Fibroblast of skin of left quadriceps (primary cell): ENCODE measurements at regions not wholly inside any gene's neighbourhood (a gene's known extent, or its start where the extent isn't known, plus 50 kb on each side); places are given as distances from the start of the nearest gene placed in this dataset.

Experiments
- DNase-seq, 2 experiments: peaks; one replicate each; pipeline ENCODE4 v3.0.0-alpha.2; 2013; ENCODE audit warnings: low read depth in 2 of 2

DNA sequence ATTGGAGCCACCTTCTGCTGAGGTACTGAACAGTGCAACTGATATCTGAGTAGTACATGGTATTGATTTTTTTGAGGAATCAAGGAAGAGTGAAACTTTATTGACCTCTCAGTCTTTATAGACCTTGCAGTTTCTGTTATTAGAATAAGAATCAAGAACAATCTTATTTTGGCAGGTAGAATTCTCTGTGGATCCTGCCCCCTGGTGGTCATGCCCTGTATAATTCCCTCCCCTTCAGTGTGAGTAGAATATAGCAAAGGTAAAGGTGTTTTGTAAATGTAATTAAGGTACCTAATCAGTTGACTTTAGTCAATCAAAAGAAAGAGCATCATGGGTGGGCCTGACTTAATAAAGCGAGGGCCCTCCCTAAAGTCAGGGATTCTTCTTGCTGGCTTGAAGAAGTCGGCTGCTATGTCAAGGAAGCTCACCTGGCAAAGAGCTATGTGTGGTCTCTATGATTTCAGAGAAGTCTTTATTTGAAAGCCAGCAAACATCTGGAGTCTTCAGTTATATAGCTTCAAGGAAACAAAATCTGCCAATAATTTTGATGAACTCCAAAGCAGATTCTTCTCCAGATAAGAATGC is 142.8 kb downstream of the LSM5 start:
- no peak for DNase-seq

DNA sequence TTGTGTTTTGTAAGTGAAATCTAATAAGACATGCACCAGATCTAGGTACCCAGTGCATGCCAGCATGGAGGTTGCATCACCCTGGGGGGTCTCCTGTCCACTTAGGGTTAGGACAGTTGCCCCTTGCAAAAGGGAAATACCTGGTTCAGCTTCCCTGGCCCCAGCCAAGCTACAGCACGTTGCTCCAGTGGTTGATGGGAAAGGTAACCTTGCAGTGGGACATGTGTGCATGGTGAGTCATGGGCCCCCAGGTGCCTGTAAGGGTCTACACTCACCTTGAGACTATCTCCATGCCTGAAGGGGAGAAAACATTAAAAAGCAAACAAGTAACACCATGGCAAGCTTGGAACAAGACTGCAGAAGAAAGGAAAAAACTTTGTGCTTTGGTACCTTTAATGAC is 143.9 kb downstream of the LSM5 start:
- no peak for DNase-seq

DNA sequence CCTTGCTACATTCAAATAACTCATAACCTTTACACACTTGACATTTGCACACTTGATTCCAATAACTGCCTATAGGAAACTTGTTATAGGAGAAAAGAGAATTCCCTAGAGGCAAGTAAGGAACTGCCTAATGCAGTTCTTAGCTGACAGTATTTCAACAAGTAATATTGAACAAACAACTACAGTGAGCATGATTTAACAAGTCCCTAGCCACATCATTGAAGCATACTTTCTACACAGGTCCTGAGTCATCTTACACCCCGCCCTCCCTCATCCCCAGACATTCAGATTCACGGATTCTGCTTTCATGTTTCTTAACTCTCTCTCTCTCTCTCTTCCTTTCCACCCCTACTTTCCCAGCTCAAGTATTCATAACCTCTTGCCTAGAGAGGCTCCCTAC is 153.5 kb downstream of the LSM5 start:
- DNase-seq: no peak

DNA sequence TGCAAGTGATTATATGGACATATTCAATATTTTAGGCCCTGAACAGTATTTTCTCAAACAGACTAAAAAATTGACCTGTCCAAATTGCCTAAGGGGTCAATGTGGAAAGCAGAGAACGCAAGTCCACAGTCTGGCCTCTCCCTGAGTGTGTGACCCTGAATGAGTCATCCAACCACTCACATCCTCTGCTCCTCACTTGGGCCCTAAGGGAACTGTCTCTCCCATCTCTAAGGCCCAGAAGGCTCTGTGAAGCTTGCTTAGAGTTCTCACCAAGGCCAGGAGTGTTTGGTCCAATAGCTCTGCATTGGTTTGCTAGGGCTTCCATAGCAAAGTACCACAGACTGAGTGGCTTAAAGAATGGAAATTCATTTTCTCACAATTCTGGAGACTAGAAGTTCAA is 155.1 kb downstream of the LSM5 start:
- DNase-seq: no peak

DNA sequence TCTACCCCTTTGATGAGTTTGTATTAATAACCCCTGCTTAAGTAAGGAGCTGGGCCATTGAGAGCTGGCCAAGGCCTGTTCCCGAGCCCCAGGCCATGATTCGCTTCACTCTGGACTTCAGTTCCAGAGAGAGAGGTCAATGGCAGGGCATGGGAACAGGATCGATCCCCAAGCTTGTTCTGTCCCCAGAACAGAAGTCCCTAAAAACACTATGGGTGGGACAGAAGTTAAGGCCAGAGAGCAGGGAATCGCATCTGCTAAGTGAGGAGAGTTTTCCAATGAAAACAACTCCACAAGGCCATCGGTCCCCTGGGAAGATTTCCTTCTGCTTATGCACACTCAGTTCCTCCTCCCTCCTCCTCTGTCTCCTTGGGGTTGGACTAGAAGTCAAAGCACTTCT is 159.6 kb downstream of the LSM5 start:
- DNase-seq: no peak

DNA sequence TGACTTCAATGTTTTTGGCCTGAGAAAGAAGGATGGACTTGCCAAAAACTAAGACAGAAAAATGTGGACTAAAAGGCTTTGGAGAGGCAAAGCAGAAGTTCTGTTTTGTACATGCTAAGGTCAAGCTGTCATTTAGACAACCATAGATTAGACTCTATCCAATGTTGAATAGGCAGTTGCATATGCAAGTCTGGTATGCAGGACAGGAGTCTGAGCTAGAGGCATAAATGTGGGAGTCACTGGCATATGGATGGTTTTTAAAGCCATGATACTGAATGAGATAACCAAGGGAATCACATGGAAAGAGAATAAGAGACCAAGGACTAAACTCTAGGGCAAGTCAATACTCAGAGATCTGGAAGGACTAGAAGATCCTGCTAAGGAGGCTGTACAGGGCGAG is 164.1 kb downstream of the LSM5 start:
- DNase-seq: no peak

DNA sequence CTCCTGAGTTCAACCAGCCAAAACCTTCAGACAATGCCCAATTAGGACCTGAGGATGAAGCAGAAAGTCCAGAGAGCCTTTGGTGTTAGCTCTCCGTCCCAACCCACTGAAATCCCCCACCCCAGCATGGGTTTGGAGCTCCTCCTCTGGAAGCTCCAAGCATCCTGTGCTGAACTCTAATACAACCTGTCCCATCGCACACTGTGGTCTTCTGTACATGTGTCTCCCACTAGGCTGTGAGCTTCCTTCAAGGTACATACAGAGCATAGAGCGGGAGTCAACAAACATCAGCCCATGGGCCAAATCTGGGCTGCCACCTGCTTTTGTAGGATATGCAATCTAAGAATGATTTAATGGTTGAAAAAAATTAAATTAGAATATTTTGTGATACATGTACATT is 166.5 kb downstream of the LSM5 start:
- DNase-seq: no peak

DNA sequence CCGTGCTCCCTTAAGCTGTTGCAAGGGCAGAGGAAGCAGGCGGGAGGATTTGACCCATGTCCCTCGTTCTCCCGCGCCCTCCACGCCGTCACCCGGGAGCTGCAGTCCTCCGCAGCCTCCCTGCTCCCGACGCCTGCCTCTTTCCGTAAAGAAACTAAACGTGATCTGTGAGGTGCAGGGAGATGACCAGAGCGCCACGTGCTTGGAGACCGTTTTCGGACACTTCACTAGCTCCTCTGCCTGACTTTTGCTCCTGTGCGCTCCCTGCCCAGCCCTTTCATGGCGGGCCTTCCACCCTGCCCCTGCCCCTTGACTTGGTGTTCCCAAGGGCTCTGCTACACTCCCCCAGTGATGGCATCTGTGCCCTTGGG is 171.2 kb downstream of the LSM5 start:
- DNase-seq: no peak

DNA sequence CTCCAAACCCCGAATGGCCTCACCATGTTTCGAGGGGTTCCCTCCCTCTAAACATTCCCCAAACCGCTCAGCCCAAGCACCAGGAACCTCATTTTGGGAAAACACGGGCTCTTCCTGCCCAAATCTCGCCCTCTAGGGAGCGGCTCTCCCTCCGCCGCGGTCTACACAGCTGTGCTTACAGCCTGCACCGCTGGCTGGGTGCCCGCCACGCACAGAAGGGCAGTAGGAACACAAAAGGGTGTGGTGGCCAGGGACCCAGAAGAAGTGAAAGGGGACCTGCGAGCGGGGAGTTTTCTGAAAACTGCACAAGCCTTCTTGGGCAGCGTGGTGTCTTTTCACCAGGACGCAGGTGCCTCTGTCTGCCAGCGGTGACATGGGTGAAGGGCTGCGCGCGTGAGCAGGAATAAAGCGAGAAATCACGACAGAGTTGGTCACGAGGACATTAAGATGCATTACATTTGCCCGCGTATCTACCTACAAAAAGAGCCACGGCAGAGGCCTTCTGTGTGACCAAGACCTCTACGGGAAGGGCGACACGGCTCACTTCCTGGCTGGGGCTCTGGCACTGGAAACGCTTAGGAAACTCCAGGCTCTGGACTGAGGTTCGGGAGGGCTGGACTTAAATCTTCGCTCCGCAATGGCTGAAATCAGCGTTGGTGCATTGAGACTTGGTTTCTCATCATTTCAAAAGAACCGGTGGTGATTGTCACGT is 171.7 kb downstream of the LSM5 start:
- no peak for DNase-seq

DNA sequence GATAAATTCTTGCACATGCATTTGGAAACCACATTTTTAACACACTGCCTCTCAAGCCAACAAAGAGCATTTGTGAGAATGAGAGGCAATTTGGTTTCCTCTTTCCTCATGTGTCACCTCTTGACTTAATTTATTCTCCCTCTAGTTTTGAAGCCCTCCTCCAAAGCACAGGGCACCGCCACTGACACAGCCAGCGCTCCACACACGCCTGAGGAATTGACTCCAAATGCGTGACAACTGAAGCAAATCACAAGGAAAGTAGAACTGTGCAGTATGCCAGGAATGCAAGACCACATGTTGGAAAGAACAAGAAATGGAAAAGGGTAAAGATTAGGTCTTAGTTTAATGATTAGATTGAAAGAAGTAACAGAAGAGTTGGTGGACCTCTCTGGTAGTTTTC is 173.3 kb downstream of the LSM5 start:
- DNase-seq: no peak

DNA sequence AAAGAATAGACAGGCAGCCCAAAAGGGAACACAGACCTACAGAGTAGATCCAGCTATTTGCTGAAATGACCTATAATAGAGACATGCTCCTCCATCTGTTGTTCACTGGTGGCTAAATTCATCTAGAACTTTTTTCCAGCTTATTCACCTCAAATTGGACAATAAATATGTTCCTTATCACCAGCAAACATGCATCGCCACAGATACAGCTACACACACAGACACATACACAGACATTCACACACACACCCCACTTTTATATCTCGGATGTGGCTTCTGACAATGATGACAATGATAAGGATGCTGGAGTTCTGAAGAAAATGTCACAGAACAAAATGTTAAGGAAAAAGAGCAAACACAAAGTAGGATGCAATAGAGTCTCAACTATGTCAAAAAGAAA is 175.4 kb downstream of the LSM5 start:
- DNase-seq: no peak

DNA sequence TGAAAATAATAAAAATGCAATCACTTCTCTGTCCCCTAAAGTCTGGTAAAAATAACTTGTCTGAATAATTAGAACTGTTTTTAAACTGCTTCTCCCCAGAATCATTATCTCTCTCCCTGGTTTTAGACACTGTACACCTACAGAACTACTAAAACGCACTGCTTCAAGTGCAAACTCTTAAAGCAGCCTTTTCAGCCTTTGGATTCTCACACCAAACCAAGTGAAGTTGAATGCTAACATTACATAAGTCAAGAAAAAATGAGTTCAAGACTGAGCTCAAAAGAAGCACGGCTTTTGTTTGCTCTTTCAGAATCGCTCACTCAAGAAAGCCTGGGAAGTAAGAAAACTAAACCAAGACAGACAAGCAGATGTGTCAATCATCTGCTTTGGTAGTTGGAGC is 188.8 kb downstream of the LSM5 start:
- no peak for DNase-seq

DNA sequence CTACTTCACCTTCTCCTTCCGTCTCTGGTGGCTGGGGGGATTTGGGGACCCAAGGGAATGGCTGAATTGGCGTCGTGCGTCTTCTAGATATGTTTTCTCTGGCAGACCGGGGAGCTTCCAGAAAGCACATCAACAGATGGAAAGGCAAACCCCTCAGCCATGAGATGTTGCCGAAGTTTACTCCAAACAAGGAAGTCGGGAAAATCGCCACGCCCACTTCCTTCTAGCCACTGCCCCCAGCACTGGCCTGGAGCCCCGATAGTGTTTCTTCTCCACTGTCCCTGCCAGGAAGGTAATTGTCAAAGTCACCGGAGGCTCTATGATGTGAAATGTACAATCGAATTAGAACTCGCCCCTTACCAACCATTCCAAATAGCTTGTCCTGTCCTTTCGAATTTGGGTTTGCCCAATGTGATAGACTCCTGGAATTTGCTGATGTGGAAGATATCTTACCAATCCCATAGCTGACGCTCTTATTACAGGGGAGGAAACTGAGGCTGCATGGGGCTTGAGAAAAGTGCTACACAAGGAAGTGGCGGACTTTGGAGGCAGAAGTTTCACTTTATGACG is 191.0 kb downstream of the LSM5 start:
- DNase-seq: no peak

DNA sequence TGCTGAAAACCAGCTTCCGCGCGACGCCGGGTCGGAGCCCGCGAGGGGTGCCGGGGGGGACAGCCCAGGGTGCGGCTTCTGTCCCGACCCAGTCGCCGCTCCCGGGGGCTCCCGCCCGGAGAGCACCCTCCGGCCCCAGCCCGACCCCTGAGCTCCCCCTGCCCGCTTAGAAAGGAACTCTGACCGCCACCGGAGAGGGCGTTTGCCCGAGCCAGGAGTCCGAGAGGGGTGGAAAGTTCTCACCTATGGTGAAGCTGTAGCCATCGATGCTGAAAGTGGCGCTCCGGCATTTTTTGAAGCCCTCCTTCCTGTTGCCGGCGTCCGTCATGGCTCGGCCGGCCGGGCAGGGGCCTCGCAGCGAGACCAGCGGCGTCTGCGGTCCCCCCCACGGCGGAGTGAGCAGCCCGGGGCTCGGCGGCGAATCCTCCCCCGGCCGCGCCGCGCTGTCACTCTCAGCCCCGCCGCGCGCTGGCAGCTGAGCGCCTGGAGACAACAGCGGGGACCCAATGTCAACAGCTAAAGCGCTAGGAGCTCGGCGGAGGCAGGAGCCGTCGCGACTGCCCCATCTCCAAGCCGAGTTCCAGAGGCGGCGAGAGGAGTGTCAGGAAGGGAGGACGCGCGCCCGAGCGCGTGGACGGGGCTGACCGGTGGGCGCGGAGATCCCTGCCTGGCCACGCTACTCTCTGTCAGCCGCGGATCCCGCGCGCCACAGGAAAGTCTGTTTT is 191.6 kb downstream of the LSM5 start:
- DNase-seq: no peak

DNA sequence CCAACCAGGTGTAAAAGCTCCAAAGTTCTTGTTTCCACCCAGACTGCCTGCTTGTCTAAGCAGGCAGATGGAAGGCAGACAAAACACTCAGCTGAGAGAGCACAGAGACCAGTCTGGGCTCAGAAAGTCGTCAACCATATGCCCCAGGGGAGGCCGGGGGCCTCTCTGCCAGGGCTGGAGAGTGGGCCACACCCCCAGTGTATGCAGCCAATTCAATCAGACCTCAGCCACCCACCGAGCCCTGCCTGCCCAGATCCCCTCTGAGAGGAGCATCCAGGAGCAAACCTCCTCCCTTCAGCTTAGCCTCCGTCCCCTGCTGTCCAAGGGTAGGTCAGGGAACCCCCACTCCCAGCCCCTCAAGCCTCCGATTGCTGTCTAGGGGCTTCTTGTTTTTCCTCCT is 196.3 kb downstream of the LSM5 start:
- no peak for DNase-seq

DNA sequence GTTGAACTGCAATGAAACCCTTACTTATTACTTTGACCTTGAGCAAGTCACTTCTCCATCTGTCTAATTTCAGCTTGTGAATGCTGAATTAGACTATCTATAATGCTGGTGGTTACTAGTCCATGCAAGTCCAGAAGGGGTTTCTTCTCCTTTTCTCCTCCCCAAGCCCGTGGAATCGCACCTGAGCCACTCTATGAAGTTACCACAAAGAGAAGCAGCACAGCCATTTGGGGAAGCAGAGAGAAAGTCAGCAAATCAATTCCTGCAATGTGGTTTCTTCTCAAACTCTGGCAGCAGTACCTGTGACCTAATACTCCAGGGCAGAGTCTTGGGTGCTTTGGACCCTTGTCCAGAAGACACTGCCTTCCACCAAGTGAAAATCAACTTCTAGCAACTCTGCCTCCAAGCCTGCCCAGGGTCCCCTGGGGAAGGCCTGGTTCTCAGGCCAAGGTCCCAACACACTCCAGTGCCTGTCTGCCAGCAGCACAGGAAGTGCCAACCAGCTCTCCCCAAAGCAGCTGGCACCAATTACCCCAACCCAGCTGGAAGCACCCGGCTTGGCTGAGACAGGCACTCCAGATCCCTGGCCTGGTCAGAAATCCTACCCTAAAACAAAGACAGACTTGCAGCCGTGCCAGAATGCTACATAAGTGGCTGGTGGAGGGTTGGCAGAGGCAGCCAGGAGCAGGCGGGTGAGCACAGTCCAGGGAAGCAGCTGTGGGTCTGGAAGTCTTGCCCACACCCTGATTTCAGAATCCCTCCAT is 200.3 kb downstream of the LSM5 start:
- DNase-seq: no peak

DNA sequence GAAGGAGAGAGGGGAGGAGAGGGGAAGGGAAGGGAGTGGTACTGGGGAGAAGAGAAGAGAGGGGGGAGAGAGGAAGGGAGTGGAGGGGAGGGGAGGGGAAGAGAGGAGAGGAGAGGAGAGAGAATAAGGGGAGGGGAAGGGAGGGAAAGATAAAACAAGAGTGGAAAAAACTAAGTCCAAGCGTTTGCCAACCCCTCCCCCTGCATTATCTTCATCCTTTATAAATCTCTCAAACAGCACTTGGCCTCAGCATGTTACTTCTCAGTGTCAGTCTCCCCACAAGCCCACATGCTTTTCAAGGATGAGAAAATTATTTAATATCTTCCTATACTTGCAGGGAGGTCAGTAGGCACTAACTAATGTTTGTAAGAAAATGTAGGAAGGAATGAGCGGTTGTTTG is 204.5 kb downstream of the LSM5 start:
- DNase-seq: no peak

DNA sequence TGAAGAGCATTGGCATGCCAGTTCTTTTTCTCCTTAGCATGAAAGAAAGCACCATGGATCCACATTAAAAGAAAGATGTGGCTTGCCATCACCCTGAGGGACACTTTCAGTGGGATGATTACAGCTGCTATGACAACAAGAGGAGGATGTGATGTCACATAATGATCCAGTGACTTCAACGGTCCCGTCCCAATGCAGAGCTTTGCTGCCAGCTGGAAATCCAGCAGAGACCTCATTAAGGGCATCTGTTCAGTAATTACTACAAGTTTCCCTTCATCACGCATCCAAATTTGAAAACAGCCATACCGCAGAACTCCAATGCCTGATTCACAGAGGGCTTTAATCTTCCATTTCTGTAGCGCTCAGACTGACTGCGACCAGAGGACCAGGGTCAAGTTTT is 206.6 kb downstream of the LSM5 start:
- DNase-seq: no peak

DNA sequence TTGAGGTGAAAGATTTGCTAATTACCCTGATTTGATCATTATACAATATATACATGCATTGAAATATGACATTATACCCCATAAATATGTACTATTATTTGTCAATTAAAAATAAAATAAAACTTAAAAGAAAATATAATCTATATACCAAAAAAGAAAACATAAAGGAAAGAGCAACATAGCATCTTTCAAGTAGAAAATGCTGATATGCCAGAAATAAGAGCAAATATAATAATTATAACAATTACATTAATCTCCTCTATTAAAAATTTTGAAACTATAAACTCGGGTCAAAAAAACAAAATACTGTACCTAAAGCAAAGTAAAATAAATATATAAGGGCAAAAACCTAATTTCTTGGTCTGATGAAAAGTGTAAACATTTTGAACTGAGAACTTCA is 209.3 kb upstream of the PDE1C start:
- no peak for DNase-seq

DNA sequence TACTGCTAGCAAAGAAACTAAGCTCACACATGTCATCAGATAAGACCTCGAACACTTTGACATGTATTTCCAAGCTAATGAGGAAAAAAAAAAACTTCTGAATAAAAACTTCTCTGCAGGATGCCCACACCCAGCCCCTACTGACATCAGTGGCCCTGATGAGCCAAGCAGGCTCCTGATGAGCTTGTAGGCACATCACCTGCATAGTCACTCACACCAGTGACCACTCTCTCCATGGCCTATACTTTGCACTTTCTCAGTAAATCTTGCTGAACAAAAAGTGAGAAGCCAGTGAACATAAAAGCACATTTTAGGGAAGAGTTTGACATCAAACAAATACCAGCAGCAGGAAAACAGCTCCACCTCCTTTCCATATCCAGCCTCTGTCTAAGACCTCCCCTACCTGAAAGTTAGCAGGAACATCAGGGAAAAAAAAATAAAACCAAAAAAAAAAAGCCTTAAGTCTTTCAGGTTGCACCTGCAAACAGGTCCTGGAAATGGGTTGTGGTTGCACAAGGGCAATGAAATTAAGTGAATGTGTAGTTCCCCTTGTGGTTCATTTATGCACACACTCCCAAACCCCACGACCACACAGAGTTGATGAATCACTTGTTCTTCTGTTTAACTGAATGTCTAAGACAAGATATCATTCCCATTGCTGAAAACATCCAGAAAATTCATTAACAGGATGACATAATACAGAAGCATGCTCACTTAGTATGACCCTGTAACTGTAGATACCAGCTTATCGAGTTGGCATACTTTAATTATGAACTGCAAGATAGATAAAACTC is 205.2 kb upstream of the PDE1C start:
- no peak for DNase-seq

DNA sequence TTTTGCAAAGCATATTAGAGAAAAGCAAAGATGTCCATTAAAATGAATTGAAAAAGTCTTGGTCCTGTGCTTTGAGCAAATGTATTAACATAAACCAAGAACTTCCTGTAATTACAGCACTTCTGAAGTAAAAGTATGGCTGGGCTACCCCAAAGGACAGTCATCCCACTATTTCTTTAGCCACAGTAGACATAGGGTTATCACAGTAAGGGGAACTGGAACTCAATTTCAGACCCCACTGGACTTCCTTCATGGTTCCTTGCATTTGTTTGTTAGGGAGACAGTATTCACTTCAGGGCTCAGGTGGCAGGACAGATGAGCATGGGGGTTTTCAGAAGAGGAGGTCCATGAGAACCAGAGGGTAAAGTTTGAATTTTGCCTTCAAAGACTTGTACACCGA is 203.1 kb upstream of the PDE1C start:
- no peak for DNase-seq
